ENCODE measurements at regions not wholly inside any gene's neighbourhood (a gene's known extent, or its start where the extent isn't known, plus 50 kb on each side); places are given as distances from the start of the nearest gene placed in this dataset.

DNA sequence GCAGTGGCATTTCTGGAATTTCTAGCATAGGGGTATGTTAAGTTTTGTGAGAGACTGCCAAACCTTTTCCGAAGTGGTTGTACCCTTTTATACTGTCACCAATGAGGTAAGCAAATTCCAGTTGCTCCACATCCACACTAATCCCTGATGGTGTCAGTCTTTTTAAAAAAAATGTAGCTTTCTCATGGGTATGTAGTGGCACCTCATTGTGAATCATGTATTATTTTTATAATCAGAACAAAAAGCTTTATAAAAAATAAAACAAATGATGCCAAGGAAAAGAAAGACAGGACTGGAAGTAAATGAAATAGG is 93.4 kb upstream of the CLINT1 start:
- TF ChIP-seq, protein P1, sequence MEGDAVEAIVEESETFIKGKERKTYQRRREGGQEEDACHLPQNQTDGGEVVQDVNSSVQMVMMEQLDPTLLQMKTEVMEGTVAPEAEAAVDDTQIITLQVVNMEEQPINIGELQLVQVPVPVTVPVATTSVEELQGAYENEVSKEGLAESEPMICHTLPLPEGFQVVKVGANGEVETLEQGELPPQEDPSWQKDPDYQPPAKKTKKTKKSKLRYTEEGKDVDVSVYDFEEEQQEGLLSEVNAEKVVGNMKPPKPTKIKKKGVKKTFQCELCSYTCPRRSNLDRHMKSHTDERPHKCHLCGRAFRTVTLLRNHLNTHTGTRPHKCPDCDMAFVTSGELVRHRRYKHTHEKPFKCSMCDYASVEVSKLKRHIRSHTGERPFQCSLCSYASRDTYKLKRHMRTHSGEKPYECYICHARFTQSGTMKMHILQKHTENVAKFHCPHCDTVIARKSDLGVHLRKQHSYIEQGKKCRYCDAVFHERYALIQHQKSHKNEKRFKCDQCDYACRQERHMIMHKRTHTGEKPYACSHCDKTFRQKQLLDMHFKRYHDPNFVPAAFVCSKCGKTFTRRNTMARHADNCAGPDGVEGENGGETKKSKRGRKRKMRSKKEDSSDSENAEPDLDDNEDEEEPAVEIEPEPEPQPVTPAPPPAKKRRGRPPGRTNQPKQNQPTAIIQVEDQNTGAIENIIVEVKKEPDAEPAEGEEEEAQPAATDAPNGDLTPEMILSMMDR (IDR thresholded peaks at IDR 0.05; ENCODE audit: low read length) = no peak
- TF ChIP-seq EZH2 (optimal IDR thresholded peaks at IDR 0.05; ENCODE audit: low read depth, low read length) = no peak

Measured in MM.1S (cell line).